ENCODE measurements at regions not wholly inside any gene's neighbourhood (a gene's known extent, or its start where the extent isn't known, plus 50 kb on each side); places are given as distances from the start of the nearest gene placed in this dataset.

DNA sequence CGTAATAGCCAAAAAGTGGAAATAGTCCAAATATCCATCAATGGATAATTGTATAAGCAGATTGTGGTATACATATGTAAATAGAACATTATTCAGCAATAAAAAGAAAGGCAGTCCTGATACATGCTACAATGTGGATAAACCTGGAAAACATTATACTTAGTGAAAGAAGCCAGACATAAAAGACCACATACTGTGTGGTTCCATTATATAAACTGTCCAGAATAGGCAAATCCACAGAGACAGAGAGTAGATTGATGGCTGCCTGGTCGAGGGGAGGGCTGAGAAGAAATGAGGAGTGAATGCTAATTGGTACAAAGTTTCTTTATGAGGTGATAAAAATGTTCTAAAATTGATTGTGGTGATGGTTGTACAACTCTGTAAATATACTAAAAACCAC, 397.4 kb upstream of the RPS6KA3 start:
- TF ChIP-seq, protein P1, sequence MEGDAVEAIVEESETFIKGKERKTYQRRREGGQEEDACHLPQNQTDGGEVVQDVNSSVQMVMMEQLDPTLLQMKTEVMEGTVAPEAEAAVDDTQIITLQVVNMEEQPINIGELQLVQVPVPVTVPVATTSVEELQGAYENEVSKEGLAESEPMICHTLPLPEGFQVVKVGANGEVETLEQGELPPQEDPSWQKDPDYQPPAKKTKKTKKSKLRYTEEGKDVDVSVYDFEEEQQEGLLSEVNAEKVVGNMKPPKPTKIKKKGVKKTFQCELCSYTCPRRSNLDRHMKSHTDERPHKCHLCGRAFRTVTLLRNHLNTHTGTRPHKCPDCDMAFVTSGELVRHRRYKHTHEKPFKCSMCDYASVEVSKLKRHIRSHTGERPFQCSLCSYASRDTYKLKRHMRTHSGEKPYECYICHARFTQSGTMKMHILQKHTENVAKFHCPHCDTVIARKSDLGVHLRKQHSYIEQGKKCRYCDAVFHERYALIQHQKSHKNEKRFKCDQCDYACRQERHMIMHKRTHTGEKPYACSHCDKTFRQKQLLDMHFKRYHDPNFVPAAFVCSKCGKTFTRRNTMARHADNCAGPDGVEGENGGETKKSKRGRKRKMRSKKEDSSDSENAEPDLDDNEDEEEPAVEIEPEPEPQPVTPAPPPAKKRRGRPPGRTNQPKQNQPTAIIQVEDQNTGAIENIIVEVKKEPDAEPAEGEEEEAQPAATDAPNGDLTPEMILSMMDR (conservative IDR thresholded peaks at IDR 0.05), result no peak
- no peak for TF ChIP-seq EZH2 (IDR thresholded peaks at IDR 0.05; ENCODE audit: low read depth)

Measured in PC-9 (cell line).